Progenitor cell of endocrine pancreas (in vitro differentiated cells): ENCODE measurements at regions not wholly inside any gene's neighbourhood (a gene's known extent, or its start where the extent isn't known, plus 50 kb on each side); places are given as distances from the start of the nearest gene placed in this dataset.

Source experiments
- DNase-seq: peaks from one replicate; pipeline ENCODE4 v3.0.0; 2021; ENCODE audit warnings: low spot score; ENCODE audit not compliant: unreplicated experiment
- H3K27ac Mint-ChIP-seq: 2 replicates; pipeline ENCODE4 v1.8.0; 2021; ENCODE audit warnings: mild to moderate bottlenecking, moderate library complexity, mixed read lengths
- H3K27me3 Mint-ChIP-seq: 2 replicates; pipeline ENCODE4 v1.8.0; 2021; ENCODE audit warnings: mixed read lengths
- H3K36me3 Mint-ChIP-seq: 2 replicates; pipeline ENCODE4 v1.8.0; 2022; ENCODE audit warnings: mixed read lengths; ENCODE audit not compliant: insufficient read depth
- H3K4me1 Mint-ChIP-seq: 2 replicates; pipeline ENCODE4 v1.8.0; 2021; ENCODE audit warnings: low read depth, mixed read lengths
- H3K4me3 Mint-ChIP-seq: 2 replicates; pipeline ENCODE4 v1.8.0; 2021; ENCODE audit warnings: low read depth, mild to moderate bottlenecking, moderate library complexity, mixed read lengths
- H3K9me3 Mint-ChIP-seq: 2 replicates; pipeline ENCODE4 v1.8.0; 2021; ENCODE audit warnings: low read depth, mixed read lengths
- CTCF ChIP-seq: fragments of 200-600 bp; sonication (generic); IDR thresholded peaks from one replicate; pipeline ENCODE4 v1.5.0; 2021; ENCODE audit warnings: antibody characterized with exemption, mild to moderate bottlenecking; ENCODE audit not compliant: unreplicated experiment

GRCh38 chr13:88866195-88866594 is 1195.0 kb downstream of the SLITRK5 start:
- no peak for DNase-seq
- TF ChIP-seq CTCF: no peak
- peaks cover 1% of the 10 kb centered on the region for H3K4me1 Mint-ChIP-seq
- no peak overlapping the region for H3K4me3 Mint-ChIP-seq
- H3K27ac Mint-ChIP-seq: no peak overlapping the region
- H3K36me3 Mint-ChIP-seq: no peaks in the 10 kb centered on the region
- H3K9me3 Mint-ChIP-seq: peaks cover 5% of the 10 kb centered on the region
- no peaks in the 10 kb centered on the region for H3K27me3 Mint-ChIP-seq

- H3K27ac Mint-ChIP-seq: no peak overlapping the region
- H3K4me3 Mint-ChIP-seq: no peak overlapping the region
- H3K9me3 Mint-ChIP-seq: peaks cover 16% of the 10 kb centered on the region
- TF ChIP-seq CTCF: no peak
- DNase-seq: no peak
- H3K4me1 Mint-ChIP-seq: no peaks in the 10 kb centered on the region
- no peaks in the 10 kb centered on the region for H3K27me3 Mint-ChIP-seq
- H3K36me3 Mint-ChIP-seq: no peaks in the 10 kb centered on the region
Observed at GRCh38 chr13:88883741-88884140, 1212.6 kb downstream of the SLITRK5 start.

GRCh38 chr13:88887045-88887662 is 1216.0 kb downstream of the SLITRK5 start:
- no peak for DNase-seq
- H3K27me3 Mint-ChIP-seq: no peaks in the 10 kb centered on the region
- no peak overlapping the region for H3K4me3 Mint-ChIP-seq
- peak; percentile 26 for TF ChIP-seq CTCF
- no peaks in the 10 kb centered on the region for H3K36me3 Mint-ChIP-seq
- peaks cover 6% of the 10 kb centered on the region for H3K9me3 Mint-ChIP-seq
- H3K27ac Mint-ChIP-seq: no peak overlapping the region
- no peaks in the 10 kb centered on the region for H3K4me1 Mint-ChIP-seq

GRCh38 chr13:88895261-88895941 is 1224.2 kb downstream of the SLITRK5 start:
- Mint-ChIP-seq H3K4me3 (no peak overlapping the region), H3K27me3 (no peaks in the 10 kb centered on the region), H3K27ac (no peak overlapping the region), H3K36me3 (no peaks in the 10 kb centered on the region), H3K4me1 (no peaks in the 10 kb centered on the region), H3K9me3 (peaks cover 5% of the 10 kb centered on the region)
- no peak for TF ChIP-seq CTCF
- DNase-seq: no peak

- no peaks in the 10 kb centered on the region for H3K27me3 Mint-ChIP-seq
- no peak for TF ChIP-seq CTCF
- no peak overlapping the region for H3K4me3 Mint-ChIP-seq
- no peaks in the 10 kb centered on the region for H3K4me1 Mint-ChIP-seq
- H3K9me3 Mint-ChIP-seq: peaks cover 5% of the 10 kb centered on the region
- no peak for DNase-seq
- H3K36me3 Mint-ChIP-seq: no peaks in the 10 kb centered on the region
- H3K27ac Mint-ChIP-seq: no peak overlapping the region
Observed at GRCh38 chr13:88896466-88896865, 1225.3 kb downstream of the SLITRK5 start.
